GM19455 (cell line): ENCODE measurements at regions not wholly inside any gene's neighbourhood (a gene's known extent, or its start where the extent isn't known, plus 50 kb on each side); places are given as distances from the start of the nearest gene placed in this dataset.

ENCODE experiments used
- ATAC-seq: cut with Tn5 transposase; IDR thresholded peaks from one replicate; pipeline ENCODE4 v1.9.1; 2021; ENCODE audit not compliant: unreplicated experiment

- ATAC-seq, result no peak
These were observed 195.7 kb downstream of the GASK1B start for GRCh38 chr4:157977086-157977485.

- ATAC-seq, result no peak
These were observed 199.5 kb downstream of the GASK1B start for GRCh38 chr4:157973297-157973696.

DNA sequence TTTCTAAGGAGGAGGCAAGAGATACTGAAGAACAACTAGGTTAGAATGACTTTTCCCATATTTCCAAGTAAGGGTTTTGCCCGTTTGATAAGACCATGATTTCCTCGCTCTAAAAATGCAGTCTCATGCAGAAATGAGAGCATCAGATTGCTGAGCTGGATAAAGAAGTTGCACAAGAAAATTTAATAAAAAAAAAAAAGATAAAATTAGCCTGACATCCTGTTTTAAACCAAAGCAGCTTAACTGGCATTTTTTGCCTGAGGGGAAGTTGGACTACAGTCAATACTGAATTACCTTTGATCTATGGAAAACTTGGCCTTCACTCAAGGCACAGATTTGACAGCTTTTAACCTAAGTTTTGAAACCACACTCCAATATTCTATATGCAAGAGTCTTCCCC is 208.4 kb downstream of the GASK1B start:
- no peak for ATAC-seq

DNA sequence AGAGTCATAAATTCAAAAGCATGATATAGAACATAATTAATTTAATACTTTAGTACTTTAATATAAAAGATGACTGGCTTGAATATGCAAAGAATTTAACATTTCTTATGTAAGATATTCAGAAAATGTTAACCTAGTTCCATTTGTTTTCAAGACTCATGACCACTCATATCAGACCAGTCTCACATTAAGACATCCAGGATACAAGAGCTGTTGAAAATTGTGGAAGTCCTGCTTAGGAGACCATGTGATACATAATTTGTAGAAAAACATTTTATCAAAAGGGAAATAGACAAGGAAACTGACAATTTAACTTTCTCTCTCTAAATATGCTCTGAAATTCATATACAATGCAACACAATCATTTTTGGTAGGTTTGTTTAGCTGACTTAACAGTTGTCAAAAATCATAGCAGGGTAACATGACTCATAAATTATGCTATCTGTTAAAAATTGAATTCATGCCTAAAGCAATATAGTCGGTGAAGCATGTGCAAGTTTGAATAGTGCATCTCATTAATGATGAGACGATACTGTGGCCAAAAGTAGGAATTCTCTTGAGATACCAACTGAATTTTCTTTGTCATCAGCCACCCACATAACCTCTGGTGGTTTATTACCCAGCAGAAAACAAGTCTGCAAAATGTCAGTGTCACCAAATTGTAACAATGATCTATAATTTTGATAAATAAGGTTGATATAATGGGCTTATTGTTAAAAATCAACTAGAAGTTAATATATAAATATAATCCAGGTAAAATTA is 211.4 kb downstream of the GASK1B start:
- ATAC-seq, result no peak

- ATAC-seq, result no peak
These were observed 214.9 kb downstream of the GASK1B start for GRCh38 chr4:157957905-157958304.

DNA sequence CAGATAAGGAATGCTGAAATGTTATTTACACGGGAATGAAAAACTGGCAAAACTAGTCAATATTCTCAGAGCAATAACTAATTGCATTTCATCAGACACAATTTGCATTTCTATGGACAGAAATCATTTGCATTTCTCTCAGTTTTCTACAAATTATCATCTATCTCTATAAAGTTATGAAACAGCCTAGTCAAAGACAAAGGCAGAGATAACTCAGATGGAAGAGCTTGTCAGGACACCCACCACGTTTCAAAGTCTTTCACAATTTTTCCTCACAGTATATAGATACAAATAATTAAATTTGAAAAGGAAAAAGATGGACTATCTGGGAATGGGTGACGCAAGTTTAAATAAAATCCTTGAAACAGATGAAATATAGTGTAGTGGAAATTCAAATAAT is 230.8 kb downstream of the GASK1B start:
- ATAC-seq, result no peak

DNA sequence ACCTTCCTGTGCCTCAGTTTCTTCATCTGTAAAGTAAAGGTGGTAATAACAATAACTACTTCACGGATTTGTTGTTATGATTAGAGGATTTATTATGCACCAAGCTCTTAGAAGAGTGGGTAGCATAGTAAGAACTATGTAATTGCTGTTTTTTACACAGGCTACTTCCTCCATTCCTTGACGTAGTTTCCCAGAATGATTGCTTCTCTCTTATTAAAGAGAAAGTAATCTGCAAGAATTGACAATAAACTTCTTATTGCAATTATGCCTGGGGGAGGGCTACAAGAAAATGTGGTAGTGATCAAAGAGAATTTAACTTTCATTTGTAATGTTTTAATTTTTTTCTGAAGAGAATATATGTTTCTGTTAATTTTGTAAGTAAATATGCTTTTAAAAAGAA is 238.7 kb downstream of the GASK1B start:
- no peak for ATAC-seq

DNA sequence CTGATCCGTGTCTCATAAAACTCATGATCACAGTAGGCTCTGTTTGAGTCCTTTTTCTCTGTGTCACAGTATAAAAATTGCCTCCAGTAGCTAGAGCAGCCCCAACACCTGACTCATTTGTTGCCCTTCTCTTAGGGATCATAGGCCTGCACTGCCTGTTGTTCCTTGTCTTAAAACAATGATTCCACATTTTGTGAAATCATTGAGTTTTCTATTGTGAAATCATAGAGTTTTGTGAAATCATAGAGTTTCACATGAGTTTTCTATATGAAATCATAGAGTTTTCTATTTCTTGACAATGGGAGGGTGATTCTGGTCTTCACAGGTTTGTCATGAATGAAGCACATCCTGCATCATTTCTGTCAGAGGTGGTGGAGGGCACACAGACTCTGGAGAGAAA is 239.9 kb downstream of the GASK1B start:
- ATAC-seq, result no peak

DNA sequence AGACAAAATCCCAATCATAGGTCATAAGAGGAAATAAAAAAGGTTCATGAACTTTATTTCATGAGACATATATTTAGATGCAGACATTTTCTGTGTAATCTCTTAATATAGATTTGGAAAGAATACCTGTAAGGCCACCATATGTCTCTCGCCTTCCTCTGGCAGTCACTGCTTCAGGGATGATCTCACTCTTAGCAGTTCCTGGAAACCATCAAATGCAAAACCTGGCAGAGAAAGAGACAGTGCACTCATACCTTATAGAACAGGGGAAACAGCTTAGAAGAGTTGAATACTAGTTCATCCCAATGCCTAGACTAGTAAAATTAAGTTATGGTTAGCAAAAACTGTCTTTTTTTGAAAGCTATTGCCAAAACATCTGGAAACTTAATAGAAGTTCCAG is 243.3 kb downstream of the GASK1B start:
- no peak for ATAC-seq

DNA sequence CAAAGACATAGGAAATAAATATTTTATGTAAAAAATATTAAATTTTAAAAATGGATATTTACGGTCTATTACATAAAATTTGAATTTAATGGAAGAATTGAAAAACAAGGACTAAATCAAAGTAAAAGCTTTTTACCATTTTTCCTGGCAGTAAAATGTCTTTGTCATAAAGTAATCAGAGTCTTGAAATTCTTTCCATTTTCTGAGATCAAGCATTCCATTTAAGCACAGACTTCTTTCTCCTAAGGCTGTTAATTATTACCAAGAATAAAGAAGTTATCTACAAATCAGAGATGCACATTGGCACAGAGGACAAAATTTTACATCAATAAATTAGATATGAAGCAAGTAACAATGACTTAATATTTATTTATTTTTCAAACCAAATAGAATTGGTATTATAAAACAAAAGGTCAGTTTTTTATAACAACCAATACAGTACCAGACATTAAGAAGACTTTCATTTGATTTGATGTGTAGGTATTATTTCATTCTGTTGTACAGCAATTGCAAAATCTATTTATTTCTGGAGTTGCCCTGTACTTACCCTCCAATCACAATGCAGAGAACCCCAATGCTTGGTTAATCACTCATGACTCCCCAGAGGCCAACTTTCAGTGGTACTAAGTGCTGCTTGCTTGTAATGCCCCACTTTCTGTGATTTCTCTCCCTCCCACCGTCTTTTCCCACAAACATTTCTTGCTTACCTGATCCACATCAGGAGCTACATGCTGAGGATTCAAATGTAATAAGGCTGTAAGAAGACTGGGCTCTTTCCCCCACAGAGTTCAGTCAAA is 254.6 kb downstream of the GASK1B start:
- no peak for ATAC-seq

- no peak for ATAC-seq
These were observed 260.6 kb downstream of the GASK1B start for GRCh38 chr4:157912212-157912611.

- ATAC-seq, result no peak
These were observed 261.2 kb downstream of the GASK1B start for GRCh38 chr4:157911662-157912061.

GRCh38 chr4:157908691-157909090 is 264.1 kb downstream of the GASK1B start:
- ATAC-seq, result no peak

DNA sequence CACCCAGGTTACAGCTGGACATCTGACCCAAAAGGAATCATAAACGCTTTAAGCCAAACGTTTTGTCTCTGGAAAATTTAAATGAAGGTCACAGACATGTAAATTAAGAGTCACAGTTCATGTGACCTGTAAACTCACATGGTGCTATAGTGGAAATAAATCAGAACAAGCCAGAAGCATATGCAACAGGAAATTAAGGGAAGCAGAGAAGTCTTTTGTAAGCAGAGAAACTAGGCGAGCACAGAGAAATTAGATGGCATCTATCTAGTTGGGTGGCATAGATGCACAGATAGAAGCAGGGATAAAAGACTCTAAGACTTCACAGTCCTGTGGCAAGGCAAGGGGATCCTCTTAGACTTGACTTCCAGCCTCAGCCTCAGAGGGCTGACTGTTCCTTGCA is 264.8 kb downstream of the GASK1B start:
- ATAC-seq, result no peak

- ATAC-seq, result no peak
These were observed 265.4 kb downstream of the GASK1B start for GRCh38 chr4:157907226-157907946.

- ATAC-seq, result no peak
These were observed 273.8 kb downstream of the GASK1B start for GRCh38 chr4:157898836-157899605.

DNA sequence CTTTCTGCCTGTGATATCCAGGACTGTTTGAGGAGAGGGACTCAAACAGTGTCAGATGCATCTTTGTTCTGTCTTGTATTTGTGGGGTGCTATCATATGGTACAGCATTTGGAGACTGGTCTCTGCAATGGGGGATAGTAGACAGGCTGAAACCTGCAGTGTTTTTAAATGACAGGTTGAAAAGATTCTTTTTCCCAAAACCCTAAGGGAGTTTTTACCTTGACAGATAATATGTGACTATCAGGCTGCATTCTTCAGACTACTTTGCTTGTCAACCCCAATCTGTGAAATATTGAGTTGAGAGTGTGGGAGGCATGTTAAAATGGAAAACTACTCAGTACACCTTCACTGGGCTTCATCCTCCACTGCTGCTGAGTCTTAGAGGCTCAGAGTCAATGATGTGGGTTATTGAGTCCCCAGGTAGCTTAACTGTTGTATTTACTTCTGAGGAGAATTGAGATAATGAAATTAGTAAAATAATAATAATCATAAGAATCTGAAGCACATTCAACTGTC is 274.9 kb downstream of the GASK1B start:
- no peak for ATAC-seq

GRCh38 chr4:157896726-157897125 is 276.1 kb downstream of the GASK1B start:
- no peak for ATAC-seq

- no peak for ATAC-seq
These were observed 277.6 kb downstream of the GASK1B start for GRCh38 chr4:157895205-157895604.

- no peak for ATAC-seq
These were observed 283.0 kb downstream of the GASK1B start for GRCh38 chr4:157889788-157890187.

- ATAC-seq, result no peak
These were observed 284.5 kb downstream of the GASK1B start for GRCh38 chr4:157888281-157888680.
